ENCODE measurements at regions not wholly inside any gene's neighbourhood (a gene's known extent, or its start where the extent isn't known, plus 50 kb on each side); places are given as distances from the start of the nearest gene placed in this dataset.

DNA sequence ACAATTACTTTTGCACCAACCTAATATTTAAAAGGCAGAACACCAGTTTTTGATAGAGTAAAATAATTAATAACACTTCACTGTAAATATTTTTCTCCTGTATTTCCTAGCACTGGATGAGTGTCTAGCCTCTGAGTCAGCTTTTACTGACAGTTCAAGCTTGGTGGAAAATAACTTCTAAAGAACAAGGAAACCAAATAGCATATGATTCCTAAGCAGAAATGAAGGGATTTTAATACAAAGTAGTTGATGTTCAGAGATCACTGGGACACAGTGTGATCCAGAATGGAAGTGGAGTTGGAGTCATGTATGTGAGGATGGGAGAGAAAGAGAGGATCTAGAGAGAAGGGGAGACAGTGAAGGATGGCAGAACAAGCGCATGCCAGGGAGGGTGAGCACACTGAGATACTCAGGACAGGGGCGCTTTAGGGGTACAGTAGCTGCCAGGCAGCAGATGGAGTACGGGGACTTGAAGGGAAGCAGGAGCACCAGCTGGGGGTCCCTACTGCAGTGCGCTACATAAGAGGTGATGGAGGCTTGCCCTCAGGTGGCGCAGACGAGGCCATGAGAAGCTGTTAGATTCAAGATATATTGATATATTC is 117.9 kb upstream of the KLF6 start:
- no peak for DNase-seq

DNA sequence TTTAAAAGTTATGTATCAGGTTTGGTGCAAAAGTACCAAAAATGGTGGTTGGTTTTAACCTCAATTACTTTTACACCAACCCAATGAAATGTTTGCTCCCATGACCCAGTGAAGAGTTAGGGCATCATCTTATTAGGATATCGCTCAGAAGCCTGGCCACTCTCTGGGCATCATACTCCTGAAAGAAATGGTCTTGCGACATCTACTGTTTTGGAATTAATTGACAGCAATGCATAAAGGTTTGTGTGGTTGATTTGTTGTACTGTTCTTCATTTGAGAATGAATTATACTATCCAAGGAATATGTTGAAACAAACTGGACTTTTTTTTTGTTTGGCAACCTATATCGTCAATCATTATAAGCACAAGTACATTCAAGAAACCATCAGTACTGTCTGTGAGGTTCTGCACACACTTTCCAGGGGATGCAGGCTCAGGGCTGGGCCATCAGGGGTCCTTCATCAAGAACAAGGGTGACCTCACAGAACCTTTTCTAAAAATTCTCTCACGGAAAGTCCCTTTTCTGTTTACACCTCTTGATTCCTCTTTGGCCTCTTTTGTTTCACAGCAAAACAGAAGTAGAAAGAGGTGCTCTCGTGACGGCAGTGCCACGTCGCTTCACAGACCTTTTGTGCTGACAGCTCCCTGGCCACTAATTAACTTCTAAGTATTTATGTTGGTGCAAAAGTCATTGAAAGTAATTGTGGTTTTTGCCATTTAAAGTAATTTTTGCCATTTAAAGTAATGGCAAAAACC is 117.2 kb upstream of the KLF6 start:
- DNase-seq = no peak

DNA sequence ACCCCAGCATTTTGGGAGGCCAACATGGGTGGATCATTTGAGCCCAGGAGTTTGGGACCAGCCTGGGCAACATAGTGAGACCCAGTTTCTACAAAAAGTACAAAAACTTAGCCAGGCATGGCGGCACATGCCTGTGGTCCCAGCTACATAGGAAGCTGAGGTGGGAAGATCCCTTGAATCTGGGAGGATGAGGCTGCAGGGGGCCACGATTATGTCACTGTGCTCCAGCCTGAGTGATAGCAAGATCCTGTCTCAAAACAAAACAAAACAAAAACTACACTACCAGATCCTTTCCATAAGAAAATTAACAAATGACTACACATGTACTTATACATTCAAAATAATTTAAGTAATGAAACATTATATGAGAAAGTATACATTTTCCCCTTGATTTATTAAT is 116.4 kb upstream of the KLF6 start:
- DNase-seq = no peak

DNA sequence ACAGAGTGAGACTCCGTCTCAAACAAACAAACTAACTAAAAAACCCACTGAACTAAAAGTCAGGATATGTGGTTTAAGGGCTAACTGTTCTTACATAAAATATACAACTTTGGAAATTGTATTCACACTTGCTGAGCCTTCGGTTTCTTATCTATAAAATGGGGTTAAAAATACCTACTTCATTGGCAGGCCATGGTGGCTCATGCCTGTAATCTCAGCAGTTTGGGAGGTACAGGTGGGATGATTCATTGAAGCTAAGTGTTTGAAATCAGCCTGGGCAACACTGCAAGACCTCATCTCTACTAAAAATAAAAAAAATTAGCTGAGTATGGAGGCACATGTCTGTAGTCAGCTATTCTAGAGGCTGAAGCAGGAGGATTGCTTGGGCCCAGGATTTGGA is 115.4 kb upstream of the KLF6 start:
- no peak for DNase-seq

DNA sequence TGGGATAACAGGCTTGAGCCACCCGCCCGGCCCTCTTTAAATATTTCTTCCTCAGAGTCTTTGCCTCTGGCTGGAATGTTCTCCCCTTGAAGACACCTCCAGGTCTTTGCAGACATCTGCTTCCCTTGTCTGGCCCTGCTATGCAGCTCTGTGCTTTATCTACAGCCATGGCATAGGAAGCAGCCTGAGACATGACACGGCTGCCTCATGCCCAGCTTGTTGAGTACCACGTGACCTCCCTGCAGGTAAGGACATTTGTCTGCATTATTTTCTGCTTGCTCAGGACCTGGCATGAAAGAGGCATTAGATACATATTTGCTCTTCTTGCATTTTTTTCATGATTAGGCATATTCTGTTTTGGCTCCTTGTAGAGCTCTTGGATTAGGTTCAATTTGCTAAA is 113.8 kb upstream of the KLF6 start:
- no peak for DNase-seq

DNA sequence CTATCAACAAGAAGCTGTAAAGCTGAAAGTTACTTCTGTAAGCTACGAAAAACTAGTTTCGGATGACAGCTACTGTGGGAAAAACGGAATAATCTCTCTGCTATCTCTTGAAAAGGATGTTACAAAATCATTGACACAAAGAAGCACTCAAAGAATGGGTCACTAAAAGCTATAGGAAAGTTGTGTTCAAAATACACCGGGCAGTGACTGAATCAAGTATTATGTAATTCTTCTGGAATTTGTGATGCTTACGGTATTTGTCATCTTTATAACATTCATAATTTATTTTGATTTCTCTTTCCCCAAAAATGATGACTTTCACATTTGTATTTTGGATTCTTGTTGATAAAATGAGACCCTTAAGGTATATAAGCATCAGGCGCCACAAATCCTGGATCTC is 112.1 kb upstream of the KLF6 start:
- no peak for DNase-seq

DNA sequence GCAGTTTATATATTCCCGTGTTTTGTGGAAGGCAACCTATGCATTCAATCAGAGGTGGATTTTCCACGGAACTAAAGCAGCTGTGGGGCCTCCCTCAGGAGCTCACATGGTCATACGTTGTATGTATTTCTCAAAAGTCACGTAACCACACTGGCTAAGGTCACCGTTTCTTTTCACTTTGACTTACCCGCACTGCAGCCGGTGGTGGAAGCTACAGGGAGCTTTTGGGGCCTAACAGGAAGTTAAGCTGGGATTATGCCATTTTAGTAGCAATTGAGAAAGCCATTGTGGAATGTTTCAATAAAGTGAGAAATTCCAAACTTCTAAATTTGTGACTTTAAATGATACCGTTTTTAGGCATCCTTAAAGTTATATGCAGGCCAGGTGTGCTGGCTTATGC is 111.2 kb upstream of the KLF6 start:
- DNase-seq = no peak

DNA sequence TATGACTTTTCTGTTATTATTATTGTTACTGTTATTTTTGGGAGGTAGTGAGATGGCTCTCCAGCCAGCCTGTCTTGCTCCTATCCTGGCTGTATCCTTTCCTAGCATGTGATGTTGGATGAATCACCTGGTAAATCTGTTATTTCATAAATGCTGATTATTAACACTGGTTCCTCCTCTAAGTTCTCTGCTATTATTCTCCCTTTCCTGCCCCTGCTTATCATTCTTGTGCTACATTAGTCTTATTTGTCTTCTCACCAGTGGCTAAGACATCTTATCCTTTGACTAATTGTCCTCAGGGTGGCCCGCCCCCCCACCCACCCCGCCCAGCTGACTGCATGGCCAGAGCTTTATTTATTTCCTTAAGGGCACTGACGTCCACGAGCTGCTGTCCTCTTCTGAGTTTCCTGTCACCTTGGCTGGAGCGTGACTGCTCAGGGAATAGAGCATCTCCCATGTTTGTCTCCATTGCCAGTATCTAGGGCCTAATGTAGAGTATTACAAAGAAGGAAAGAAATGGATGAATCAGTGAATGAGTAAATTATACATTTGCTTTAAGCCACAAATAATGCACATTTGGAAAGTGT is 110.1 kb upstream of the KLF6 start:
- no peak for DNase-seq

DNA sequence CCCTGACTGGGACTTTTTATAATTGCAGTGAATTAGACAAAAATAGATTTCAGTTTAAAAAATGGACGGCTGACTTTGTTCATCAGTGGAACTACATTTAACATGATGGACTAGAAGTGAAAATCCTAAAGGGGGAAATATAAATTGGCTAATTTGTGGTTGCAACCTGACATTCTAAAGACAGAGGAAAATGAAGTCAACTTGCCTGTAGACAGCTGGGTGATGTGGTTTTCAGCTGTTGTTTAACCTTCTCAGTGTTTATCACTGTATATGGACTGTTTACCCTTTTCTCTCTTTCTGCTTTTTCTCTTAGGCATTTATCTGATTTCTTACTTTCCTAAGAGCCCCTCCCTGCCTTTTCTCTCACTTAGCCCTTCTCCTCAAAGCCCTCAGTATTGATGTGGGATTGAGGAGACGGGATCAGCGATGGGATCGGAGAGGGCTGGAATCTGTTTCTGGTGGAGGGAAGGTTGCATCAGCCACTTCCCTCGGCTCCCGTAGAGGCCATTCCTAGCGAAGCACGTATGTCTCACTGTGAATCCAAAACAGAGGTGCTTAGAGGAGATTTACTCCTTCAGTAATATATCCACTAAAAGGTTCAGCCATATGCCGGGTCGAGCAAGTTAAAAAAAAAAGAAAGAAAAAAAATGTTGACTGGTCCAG is 109.0 kb upstream of the KLF6 start:
- DNase-seq = no peak

DNA sequence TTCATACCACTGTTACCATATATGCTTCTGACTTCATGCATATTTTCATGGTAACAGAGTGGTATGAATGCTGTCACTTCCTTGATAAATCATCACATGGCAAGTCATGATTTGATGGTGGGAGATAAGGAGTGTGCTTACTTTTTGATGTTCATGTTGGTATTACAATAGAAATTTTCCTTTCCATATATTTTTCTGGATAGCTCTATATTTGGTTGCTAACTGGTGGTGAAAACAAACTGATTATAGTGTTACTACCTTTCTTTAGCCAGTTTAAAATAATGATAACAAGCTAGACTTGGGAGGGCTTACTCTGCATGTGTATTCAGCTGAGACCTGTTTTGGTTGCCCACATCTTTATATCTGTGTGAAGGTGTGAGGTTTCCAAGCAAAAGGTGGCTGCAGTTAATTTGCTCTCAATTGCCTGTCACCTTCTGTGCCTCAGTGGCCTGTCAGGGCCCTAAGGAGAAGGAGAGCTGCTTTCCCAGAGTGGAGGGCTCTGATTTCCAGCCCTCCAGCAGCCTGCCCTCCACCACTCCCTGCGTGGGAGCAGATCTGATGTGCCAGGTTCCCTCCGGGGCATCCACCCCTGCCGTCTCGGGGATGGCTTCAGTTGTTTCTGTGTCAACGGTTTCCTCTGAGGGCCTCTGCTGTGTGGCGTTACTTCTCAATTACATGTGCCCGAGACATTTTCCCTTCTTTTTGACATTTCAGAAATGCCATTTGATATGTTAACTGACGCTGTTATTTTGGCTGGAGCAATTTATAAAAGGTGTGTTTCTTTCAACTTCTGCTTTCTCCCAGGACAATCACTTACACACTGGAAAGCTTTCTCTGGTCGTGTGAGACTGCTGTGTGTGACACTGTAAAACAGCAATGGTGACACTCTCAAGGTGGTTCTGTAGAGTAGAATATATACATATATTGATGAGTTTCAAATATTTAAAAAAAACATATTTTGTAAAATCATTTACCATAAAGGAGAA is 107.7 kb upstream of the KLF6 start:
- DNase-seq = no peak

DNA sequence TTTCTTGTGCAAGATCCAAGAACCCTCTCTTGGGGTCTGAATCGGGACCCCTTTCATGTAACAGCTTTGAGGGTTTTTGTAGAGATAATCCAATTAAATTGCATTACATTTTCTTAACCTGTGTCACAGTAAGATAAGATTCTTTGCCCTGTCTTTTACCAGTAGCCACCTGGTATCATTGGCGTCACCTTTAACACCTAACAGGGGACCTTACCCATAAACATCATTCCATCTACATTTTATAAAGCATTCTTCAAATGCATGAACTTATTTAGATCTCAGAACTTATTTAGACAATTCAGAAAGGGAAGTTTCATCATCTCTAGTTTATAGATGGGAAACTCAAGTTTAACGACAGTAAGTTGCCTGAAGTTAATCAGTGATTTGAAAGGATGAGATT is 106.4 kb upstream of the KLF6 start:
- DNase-seq = no peak

DNA sequence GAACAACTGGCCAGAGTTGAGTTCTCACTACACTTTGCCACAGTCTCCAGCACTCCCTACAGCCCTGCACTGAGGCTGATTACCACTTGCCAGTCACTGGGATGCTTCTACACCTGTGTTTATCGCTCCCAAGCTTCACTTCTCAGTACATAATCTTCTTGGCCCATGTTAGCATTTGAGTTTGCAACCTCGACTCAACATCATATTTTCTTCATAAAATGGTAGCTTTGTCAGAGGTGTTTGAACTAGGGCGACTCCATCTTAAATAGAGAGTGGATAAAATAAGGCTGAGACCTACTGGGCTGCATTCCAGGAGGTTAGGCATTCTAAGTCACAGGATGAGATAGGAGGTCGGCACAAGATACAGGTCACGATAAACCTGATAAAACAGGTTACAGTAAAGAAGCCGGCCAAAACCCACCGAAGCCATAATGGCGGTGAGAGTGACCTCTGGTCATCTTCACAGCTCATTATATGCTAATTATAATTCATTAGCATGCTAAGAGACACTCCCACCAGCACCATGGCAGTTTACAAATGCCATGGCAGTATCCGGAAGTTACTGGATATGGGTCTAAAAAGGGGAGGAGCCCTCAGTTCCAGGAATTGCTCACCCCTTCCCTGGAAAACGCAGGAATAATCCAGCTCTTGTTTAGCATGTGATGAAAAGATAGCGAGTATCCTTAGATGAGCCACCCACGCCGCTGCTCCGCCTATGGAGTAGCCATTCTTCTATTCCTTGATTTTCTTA is 105.8 kb upstream of the KLF6 start:
- DNase-seq = no peak

DNA sequence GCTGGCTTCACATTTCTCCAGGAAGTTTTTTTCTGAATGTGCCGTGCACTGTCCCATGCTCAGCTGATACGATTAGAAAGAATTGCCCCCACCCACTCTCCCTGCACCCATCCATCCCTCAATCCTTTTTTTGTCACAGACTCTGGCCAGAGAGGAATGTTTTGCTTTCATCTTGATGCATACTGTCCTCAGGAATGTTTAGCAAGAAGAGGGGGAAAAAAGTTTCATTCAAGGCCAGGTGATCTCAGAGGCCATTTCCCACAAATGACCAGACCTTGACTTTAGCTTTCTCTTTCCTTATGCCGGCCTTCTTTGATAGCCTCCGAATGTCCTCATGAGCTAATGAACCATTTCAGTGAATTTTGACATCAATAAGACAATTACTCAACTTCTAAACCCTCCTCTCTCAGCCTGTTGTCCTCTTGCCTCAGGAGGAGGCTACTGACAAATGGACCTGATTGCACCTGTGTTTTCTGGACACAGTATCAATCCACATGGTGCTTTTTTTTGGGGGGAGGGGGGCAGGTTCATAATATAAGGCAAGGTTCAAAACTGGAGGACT is 105.0 kb upstream of the KLF6 start:
- no peak for DNase-seq

DNA sequence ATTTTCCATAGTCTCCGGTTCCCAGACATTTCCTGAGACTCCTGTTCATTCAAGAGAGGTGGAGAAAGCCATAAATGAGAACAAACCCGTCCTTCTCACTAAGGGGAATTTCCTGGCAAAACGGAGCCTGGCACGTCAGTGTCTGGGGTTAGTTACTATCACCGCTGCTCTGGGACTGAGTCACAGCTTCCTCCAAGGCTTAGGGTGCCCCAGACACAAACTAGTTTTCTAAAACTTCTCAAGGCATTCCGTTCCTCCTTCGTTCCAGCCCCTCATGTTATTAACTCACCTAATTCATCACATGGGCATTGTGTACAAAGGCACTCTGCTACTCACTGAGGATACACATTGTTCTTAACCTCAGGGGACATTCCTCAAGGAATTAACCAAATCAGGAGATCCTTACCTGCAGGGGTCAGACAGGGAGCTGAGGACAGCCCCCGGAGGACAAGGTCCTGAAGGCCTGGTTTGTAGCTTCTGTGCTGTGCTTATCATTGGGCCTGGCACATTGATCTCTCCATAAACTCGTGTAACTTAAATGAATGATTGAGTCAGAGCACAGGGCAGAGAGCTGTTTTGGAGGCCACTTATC is 103.0 kb upstream of the KLF6 start:
- no peak for DNase-seq

DNA sequence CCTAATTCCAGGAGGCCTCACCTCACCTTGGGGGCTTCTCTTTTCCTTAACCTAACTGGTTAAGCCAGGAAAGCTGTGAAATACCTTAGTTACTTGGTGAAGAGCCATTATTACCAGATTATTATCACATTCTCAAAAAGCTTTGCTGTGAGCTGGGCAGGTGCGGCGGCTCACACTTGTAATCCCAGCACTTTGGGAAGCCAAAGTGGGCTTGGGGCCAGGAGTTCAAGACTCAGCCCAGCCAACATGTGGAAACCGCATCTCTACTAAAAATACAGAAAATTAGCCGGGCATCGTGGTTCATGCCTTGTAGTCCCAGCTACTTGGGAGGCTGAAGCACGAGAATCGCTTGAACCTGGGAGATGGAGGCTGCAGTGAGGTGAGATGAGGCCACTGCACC is 102.4 kb upstream of the KLF6 start:
- DNase-seq = no peak

DNA sequence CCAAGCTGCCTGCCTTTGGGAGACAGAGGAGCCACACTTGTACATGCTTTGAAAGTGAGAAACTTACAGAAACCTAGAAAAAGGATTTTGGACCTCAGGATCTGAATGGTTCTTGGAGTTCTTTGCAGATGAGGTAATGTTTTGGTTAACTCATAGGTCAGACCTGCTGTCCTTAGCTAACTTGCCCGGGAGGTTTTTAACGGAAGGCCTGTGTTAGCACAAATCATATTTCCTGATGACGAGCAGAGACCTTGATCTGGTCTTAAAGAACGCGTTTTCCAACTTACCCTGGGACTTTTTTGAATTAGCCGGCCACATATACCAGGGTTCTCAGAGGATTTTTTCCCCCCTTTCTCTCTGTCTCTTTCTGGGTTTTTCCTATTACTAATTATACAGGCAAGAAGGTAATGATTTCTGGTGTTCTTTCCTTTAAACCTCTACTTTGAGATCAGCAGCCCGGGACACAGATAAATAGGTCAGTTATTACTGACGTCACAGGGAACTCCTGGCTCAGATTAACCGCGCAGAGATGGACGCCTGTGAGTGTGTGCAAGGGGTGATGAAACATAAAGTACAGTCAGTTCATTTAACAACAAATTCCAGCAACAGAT is 101.7 kb upstream of the KLF6 start:
- DNase-seq = no peak

DNA sequence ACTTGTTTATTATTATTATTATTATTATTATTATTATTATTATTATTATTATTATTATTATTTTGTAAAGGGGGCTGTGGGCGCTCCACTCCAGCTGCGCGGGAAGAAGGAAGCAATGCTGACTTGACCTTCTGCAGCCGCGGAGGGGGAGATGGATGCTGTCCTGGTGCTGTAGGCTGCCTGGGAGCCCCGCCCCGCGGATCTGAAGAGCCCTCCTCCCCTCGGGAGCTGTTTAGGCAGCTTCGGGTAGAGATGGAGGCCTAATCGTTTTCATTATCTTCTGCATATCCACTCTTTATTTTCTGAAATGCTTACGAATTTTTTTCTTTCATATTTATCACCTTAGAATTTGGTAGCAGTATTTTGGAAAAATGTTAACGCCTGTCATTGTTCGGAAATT is 101.2 kb upstream of the KLF6 start:
- DNase-seq = no peak

DNA sequence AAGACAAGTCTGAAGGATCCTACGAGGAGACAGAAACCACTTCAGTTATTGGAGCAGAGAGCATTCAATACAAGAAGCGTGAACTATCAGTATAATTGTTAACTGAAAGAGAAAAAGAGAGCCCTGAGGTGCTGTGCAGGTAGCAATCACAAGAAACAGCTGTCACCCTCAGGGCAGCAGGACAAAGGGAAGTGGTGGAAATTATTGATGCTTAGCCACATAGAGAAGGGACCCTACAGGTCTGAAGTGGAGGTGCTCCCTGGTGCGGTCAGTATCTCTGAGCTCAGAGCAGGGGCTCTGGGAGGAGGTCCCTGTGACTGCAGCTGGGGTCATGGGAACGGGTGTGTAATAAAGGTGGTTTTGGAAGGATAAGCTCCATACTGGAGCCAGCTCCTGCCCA is 97.8 kb upstream of the KLF6 start:
- DNase-seq = no peak

DNA sequence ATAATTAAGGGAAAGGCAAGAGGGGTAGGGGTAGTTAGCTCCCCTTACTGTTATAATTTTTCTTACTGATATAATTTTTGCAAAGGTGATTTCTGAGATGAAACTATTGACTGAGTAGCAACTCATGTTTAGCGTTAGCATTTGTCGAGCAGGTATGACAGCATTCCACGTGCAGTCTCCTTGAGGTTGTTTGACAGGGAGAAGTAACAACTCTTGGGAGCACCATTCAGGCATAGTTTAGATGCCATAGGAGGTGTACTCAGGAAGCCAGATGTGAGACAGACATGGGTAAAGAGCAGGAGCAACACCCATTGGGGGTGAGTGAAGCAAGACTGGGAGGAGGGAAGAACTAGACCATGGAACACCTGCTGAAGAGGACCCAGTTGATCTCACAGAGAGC is 96.6 kb upstream of the KLF6 start:
- DNase-seq = no peak

DNA sequence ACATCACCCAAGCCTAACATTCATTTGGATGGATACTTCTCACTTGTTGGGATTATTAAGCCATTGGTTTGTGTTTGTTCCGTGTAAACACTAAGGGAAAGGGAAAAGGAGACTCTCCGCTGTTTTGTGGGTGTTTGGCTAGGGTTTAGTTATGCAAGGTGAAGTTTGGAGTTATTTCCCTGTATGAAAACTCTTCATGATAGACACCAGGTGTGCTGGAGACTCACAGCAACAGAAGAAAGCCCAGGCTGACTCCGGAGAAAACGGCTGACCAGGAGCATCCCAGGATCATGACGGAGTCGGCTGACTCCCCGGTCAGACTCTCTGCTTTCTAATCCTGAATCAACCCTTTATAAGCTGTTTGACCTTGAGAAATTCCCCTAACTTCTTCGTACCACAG is 94.1 kb upstream of the KLF6 start:
- DNase-seq = no peak

Data from NCI-H2171 (cell line).